Cardiac muscle cell (in vitro differentiated cells and primary cell): ENCODE measurements at regions not wholly inside any gene's neighbourhood (a gene's known extent, or its start where the extent isn't known, plus 50 kb on each side); places are given as distances from the start of the nearest gene placed in this dataset.
A peak's percentile ranks its signal among the peaks of the same experiment; 100 is the strongest.

Source experiments
- DNase-seq, 2 donors: peaks; one replicate each; pipeline versions ENCODE4 v3.0.0 to v3.0.0-alpha.2; 2010 to 2017; ENCODE audit warnings: low read depth in 1 of 2, low spot score in 1 of 2
- H3K27ac ChIP-seq: fragments of 200-600 bp; sonication (generic); 2 replicates; pipeline ENCODE4 v1.5.1; 2016
- H3K27me3 ChIP-seq: fragments of 200-600 bp; sonication (generic); 2 replicates; pipeline ENCODE4 v1.6.0; 2016; ENCODE audit warnings: control low read depth
- H3K36me3 ChIP-seq: fragments of 200-600 bp; sonication (generic); 2 replicates; pipeline ENCODE4 v1.5.1; 2016; ENCODE audit warnings: control low read depth
- H3K4me1 ChIP-seq: fragments of 200-600 bp; sonication (generic); 2 replicates; pipeline ENCODE4 v1.8.1; 2017; ENCODE audit warnings: low read depth, mild to moderate bottlenecking, mixed run types
- H3K4me3 ChIP-seq: fragments of 200-600 bp; sonication (generic); 2 replicates; pipeline ENCODE4 v1.5.1; 2016; ENCODE audit warnings: mild to moderate bottlenecking
- H3K9me3 ChIP-seq: fragments of 200-600 bp; sonication (generic); 2 replicates; pipeline ENCODE4 v1.5.1; 2017; ENCODE audit warnings: low read depth, mild to moderate bottlenecking, control low read depth
- TF ChIP-seq, protein P1 (sequence below): IDR thresholded peaks from 2 replicates; pipeline ENCODE4 v1.5.1; 2012; ENCODE audit warnings: low read depth, mild to moderate bottlenecking, low read length

DNA sequence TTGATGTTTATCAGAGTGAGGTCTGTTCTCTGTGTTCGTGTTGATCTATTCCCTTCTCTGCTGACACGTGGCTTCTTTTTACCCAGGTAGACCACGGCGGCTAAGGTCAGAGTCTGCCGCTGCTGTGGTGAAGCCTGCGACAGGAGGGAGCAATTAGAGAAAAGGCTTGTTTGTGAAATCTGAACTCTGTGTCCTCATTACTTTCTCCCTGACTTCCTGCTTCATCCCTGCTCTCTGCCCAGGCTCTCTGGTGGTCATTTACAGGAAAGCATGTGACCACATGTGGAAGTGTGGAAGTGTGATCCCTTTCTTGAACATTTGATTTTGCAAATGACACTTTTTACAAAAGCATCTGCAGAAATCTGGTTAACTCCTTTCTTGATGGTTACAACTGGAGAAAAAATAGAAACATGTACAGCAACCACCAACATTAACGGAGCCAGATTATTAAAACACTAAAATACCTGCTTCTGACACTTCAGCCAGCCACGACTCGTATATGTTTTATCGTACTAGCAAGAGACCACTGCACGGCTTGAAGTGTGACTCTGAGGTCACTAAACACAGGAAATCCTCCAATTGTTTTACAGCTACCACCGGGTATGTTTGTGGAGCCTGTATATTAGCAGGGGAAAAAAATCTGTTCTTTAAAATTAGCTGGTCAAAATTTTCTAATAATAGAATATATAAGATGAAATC is 388.6 kb upstream of the TMPO start:
- TF ChIP-seq, protein P1, sequence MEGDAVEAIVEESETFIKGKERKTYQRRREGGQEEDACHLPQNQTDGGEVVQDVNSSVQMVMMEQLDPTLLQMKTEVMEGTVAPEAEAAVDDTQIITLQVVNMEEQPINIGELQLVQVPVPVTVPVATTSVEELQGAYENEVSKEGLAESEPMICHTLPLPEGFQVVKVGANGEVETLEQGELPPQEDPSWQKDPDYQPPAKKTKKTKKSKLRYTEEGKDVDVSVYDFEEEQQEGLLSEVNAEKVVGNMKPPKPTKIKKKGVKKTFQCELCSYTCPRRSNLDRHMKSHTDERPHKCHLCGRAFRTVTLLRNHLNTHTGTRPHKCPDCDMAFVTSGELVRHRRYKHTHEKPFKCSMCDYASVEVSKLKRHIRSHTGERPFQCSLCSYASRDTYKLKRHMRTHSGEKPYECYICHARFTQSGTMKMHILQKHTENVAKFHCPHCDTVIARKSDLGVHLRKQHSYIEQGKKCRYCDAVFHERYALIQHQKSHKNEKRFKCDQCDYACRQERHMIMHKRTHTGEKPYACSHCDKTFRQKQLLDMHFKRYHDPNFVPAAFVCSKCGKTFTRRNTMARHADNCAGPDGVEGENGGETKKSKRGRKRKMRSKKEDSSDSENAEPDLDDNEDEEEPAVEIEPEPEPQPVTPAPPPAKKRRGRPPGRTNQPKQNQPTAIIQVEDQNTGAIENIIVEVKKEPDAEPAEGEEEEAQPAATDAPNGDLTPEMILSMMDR = no peak
- no peaks in the 10 kb centered on the region for H3K9me3 ChIP-seq
- no peaks in the 10 kb centered on the region for H3K27me3 ChIP-seq
- no peaks in the 10 kb centered on the region for H3K36me3 ChIP-seq
- H3K4me3 ChIP-seq = no peak overlapping the region
- DNase-seq = peak in 1 of 2 donors; percentile 4
- no peak overlapping the region for H3K27ac ChIP-seq
- no peaks in the 10 kb centered on the region for H3K4me1 ChIP-seq

DNA sequence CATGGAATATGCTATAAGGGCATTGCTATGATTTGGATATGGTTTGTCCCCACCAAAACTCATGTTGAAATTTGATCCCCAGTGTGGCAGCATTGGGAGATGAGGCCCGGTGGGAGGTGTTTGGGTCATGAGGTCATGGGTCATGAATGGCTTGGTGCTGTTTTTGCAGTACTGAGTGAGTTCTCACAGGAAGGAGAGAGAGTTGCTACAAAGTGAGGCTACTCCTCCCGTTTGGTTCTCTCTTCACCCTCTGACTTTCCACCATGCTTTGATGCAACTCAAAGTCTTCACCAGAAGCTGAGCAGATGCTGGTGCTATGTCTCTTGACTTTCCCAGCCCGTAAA is 388.1 kb upstream of the TMPO start:
- Histone ChIP-seq H3K36me3 (no peaks in the 10 kb centered on the region), H3K4me1 (no peaks in the 10 kb centered on the region), H3K27ac (no peak overlapping the region), H3K27me3 (no peaks in the 10 kb centered on the region), H3K4me3 (no peak overlapping the region), H3K9me3 (no peaks in the 10 kb centered on the region)
- TF ChIP-seq, protein P1 = no peak
- DNase-seq = no peak

DNA sequence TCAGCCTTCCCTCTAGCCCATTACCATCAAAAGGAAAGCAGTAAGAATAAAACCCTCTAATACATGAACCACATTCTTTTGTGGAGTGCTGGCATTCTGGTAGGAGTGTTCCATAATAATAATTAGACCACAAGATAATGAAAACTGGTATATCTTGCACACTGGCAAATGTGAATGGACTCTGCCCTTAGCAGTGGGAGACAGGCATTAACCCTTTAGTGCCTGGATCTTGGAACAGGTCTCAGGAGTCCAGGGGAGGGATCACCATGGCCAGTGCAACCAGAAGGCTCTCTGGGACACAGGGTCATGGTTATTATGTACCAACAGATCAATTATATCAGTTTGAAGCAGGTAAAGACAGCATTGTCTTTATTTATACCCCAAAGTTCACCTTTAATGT is 387.5 kb upstream of the TMPO start:
- H3K9me3 ChIP-seq = no peaks in the 10 kb centered on the region
- H3K27me3 ChIP-seq = no peaks in the 10 kb centered on the region
- H3K36me3 ChIP-seq = no peaks in the 10 kb centered on the region
- H3K27ac ChIP-seq = no peak overlapping the region
- TF ChIP-seq, protein P1 = no peak
- no peak for DNase-seq
- no peak overlapping the region for H3K4me3 ChIP-seq
- H3K4me1 ChIP-seq = no peaks in the 10 kb centered on the region

DNA sequence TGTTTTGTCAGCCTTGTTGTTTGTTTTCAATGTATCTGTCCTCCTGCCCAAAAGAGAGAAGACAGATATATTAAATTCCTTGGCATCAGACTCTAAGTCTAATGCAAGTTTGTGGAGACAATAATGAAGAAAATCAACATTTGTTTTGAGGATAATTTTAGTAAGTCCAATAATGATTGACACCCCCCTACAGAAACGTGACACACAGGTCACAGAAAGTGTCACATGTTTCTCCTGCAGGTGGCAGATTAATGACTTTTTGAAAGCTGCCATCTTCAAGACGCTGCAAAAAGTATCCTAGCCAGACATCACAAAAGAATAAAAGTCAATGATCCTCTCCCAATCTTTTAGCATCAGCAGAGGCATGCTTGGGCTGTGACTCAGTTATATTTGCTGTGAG is 378.8 kb upstream of the TMPO start:
- TF ChIP-seq, protein P1 = no peak
- Histone ChIP-seq H3K27ac (no peak overlapping the region), H3K27me3 (no peaks in the 10 kb centered on the region), H3K36me3 (no peaks in the 10 kb centered on the region), H3K9me3 (no peaks in the 10 kb centered on the region), H3K4me3 (no peak overlapping the region), H3K4me1 (no peaks in the 10 kb centered on the region)
- no peak for DNase-seq

DNA sequence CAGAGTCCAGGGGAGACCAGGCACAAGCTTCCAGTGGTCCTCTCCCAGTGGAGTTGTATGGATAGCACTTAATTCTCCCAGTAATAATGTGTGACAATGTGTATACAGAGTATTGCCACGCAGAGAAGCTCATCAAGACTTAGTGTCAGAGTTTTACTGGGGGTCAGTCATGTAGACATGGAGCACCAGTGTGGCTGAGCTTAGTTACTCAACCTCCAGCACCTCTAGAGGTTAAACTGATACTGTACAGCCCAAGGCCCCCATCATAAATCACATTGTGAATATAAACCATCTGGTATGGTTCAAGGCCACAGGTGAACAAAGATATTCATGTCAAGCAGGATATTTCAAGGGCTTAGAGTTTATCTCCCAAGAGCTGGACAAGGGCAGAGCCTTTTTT is 378.1 kb upstream of the TMPO start:
- Histone ChIP-seq H3K4me3 (no peak overlapping the region), H3K27ac (no peak overlapping the region), H3K27me3 (no peaks in the 10 kb centered on the region), H3K9me3 (no peaks in the 10 kb centered on the region), H3K4me1 (no peaks in the 10 kb centered on the region), H3K36me3 (no peaks in the 10 kb centered on the region)
- TF ChIP-seq, protein P1 = no peak
- no peak for DNase-seq
